HG03439 (cell line): ENCODE measurements at regions not wholly inside any gene's neighbourhood (a gene's known extent, or its start where the extent isn't known, plus 50 kb on each side); places are given as distances from the start of the nearest gene placed in this dataset.
"Not testable (repeated sequence)": the region's sequence is repeated elsewhere in the genome, so short reads cannot be mapped to it uniquely, and the experiment has no call there.

Source experiments
- ATAC-seq: cut with Tn5 transposase; IDR thresholded peaks from one replicate; pipeline ENCODE4 v1.9.1; 2021; ENCODE audit warnings: mild to moderate bottlenecking, moderate library complexity; ENCODE audit not compliant: unreplicated experiment

DNA sequence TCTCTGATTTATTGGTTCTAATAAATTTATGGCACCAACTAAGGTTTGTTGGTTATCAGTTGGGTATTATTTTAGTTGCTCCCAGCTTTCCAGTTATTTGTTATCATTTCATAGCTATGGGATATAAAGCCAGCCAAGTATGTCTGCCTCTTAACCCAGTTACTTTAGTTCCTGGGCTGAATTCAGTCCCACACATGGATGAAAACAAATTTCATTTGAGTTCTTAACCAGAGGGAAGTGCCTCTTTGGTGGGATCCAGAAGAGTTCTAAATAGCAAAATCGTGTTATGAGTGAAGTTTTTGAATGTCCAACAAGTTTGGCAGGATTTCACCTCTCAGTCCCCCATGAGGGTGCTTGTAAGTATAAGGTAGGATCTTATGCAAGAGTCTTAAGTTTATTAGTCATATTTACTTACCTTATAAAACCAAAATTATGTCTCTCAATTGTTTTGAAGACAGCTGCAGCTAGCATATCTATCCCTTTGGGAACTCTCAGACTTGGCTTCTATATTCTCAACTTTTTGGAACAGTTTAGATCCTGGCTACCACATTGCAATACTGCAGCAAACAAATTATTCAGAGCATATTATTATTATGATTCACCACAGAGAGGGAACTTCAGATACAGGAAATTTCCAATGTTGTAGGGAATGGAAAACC, 683.6 kb downstream of the BCKDHB start:
- no peak for ATAC-seq

DNA sequence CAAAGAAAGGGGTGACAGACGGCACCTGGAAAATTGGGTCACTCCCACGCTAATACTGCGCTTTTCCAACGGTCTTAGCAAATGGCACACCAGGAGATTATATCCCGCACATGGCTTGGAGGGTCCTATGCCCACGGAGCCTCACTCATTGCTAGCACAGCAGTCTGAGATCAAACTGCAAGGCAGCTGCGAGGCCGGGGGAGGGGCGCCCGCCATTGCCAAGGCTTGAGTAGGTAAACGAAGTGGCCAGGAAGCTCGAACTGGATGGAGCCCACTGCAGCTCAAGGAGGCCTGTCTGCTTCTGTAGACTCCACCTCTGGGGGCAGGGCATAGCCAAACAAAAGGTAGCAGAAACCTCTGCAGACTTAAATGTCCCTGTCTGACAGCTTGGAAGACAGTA, 676.8 kb downstream of the BCKDHB start:
- ATAC-seq: not testable (repeated sequence)

DNA sequence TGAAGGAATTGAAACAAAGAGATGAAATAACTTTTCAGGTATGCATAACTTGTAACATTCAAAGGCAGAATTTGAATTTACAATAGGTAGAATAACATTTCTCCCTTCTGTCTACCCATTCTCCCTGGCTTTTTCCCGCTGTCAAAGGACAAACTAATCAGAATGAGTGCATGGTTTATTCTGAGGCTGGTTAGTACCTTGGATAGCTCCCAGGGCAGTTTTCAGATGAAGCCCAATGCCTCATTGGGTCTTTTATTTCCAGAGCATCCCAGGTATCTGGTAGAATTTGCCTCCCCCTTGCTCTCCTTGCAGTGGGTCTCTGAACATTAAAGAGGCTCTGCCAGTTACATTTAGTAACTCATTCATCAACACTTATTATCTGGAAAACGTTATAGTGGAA, 665.5 kb downstream of the BCKDHB start:
- ATAC-seq: no peak

DNA sequence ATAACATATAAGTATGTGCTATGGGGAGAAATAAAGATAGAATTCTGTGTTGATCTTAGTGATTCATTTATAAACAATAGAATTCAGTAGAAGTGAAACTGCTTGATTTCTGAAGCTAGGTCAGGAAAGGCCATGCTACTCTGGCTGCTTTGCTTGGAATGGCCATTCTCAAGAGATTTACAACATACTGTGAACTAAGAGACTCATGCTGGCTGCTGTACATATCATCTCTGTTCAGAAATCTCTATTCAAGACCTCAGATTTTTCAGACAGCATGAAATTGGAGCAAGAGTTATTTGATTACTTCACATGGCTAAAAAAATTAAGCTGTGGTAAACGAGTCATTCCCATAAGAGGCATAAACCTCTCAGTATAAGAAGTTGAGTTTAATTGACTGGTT, 662.6 kb downstream of the BCKDHB start:
- no peak for ATAC-seq

DNA sequence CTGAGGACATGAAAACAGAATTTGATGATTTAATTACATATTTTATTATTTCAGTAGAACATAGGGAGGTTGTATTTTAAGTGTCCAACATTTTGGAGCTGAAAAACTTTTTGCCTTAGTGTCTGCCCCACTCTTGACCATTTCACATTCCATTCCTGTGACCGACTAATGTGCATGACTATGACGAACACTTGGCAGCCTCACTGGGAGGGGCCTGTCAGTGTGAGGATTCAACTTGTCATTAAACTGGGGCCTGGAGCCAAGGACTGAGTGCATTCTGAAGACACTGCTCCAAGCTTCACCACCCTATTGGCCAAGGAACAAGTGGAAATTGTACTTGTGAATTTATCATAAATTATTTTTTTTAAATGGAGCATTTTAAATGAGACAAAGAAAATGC, 661.3 kb downstream of the BCKDHB start:
- no peak for ATAC-seq

DNA sequence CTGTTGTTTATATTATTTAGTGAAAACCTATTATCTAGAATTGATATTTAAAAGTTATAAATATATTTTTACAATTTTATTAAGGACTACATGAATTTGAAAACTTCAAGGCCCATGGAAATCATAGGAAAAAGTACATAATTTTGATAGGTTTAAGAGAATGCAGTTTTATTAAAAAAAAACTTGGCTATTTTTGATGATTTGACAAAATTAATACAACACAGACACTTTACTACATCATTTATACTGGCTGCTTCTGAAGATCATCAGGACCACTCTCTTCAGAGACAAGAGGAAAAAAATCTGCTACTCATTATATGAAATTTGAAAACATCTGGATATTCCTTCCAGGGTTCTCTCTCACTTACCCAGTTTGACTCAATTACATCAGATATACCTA, 637.7 kb downstream of the BCKDHB start:
- ATAC-seq: no peak

DNA sequence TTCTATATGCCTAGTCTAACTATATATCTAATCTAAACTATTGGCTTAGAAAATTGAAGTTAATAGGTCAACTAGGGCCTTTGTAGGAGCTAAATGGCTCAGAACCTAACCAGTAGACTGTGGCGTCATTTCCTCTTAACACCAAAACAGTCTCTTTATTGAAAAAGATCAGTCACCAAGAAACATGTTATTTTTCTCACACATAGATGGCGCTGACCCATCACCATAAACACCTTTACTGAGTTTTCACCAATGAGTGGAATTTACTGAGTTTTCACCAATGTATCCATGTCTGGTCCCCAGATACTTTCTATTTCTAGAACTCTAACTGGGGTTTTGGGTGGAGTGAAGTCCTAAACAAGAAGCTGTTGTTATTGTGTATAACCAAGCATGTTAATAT, 636.0 kb downstream of the BCKDHB start:
- no peak for ATAC-seq

DNA sequence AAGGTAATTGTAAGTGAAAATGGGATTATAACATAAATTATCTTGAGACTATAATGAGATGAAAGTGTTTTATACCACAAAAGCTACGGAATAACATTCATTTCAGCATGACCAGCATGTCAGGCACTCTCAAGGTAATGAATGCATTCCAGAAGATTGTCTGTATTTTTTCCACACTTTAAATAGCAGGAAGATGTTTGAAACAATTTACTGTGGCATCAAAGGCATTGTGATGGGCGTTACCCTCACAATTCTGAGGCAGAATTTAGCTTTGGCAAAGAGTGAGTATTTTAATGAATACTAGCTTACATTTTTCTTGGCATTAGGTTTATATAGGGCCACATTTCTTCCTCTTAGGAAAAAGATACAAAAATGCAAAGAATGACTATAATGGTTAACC, 627.2 kb downstream of the BCKDHB start:
- ATAC-seq: no peak

DNA sequence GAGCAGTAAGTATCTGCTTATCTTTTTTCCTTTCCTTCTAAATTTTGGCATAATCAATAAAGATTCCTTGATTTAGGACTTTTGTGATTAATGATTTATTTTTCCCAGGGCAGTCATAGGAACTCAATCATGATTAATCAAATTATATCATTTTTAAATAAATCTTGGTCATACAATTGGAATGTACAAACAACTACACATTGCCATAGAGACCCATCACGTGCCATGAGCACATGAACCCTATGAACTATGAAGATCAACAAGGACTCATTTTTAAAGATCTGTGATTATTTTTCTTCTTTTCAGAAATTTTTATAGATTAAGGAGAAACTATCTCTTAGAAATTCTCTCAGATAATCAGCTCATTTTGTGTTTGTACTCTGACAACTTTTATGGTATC, 622.4 kb downstream of the BCKDHB start:
- no peak for ATAC-seq

DNA sequence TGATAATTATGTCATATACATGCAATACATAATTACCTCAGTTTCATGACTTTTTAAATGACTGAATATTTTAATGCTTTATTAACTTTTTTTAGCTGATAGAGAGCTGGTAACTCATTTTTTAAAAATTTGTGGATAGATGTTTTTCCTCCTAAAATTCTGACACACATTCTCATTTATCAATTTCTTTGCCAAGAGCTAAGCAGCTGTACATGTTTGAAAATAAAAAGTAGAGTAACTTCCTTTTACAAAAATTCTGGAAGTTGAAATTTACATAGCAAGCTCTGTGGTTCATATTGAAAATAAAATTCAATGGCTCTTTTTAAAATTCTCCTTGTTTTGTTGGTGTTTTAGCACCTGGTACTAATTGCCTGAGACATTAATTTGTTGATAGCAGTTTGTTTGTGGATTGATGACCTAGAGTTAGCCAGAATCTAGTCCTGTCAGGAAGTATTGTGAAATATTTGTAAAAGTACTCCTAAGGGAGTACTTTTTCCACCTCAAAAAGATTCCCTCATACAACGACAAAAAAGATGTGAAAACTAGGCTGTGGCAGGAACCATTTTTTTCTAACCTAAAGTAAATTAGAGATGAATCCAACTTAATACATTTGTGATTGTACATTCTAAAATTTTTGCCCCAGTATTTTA, 621.8 kb downstream of the BCKDHB start:
- no peak for ATAC-seq

DNA sequence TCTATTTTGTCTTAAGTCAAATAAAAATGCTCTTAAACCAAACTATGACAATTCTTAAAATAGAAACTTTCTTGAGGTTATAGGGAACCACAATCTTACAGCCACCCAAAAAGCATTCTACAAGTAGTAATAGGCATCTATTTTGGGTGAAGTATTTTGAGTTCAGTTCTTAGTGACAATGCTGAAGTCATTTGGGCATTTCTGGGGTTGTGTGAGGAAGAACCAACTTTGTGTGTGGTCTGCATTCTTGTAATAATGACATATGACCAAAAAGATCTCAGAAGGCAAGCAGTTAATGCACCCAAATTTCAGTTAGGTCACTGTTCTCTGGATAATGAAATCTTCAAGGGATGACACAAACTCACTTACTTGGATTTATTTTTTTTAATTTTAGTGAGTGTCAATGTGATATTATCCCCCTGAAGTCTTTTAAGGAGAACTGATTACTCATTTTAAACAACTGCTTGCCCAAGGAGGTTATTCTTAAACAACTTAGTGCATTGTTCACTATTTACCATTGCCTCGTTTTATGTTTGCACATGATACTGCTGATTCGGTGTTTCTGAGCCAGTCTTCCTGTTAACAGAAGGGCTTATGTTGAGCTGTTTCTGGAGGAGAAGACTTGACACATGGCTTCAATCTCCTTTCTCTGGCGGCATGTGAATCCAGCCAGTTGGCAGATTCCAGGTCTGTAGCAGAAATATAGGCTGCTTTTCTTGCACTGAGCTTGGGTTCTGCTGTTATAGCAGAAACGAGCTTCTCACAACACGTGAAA, 618.9 kb downstream of the BCKDHB start:
- ATAC-seq: no peak

DNA sequence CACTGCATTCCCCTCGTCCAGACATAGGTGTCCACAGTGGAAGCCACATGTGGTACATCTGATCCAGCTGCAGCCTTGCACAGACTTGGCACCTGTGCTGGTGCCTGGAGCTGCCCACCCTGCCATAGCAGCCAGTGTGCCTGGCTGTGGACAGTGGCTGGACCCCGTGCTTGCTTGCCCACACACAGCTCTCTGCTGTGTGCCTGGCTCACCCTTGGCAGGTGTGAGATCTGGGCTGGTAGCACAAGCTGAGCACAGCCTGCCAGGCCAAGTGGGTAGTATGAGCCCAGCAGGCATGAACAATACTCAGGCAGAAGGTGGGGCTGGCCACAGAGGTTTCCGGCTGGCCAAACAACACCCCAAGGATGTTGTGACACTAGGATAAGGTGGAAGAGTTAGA, 614.4 kb downstream of the BCKDHB start:
- ATAC-seq: no peak

DNA sequence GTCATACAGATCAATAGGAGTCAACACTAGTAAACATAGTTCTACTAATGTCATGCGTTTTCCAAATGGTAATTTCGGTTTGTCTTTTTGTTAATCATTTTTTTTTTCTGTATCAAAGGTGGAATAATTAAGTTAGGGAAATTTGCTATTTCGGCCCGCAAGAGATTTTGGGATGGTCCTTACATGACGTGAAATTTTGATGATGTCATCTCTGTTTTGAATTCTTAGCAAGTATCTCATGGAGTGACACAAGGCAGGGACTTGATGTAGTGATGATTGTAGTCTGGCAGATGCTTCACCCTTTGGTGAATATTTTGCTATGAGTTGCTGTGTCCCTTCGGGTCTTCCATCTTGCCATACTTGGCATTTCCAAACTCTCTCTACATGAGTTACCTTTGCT, 608.0 kb downstream of the BCKDHB start:
- ATAC-seq: no peak

DNA sequence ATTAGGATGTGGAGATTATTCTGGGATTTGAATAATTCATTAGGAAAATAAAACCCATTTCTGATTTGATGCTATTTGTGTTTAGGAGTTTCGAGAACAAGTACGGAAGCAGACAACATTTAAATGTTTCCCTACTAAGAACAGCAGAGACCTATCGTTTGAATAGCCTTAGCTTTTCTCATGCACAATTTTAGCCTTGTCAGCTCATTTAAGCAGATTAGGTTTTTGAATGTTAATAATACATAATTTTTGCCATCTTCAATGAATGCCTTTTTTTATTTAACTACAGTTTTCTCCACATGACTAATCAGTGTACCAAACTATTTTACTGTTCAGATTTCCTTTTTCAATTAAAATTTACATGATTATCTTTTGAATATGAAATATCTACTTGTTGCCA, 592.0 kb downstream of the BCKDHB start:
- ATAC-seq: no peak

DNA sequence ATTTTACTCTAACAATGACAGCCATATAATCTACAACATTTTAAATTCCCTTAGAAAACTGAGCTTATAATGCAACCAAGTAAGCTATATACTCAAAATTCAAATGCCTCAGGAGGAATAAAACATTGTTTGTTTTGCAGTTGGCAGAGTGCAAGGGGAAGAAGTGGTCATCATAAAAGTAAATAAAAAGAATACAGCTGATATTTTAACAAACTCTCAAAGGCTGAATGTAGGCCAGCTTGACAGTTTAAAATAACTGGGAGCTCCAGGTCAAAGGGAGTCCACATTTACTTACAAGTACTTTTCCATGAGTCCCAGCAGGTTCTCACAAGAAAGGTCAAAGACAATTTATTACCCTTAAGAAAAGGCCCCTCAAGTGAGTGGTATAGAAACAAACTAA, 589.8 kb downstream of the BCKDHB start:
- no peak for ATAC-seq

DNA sequence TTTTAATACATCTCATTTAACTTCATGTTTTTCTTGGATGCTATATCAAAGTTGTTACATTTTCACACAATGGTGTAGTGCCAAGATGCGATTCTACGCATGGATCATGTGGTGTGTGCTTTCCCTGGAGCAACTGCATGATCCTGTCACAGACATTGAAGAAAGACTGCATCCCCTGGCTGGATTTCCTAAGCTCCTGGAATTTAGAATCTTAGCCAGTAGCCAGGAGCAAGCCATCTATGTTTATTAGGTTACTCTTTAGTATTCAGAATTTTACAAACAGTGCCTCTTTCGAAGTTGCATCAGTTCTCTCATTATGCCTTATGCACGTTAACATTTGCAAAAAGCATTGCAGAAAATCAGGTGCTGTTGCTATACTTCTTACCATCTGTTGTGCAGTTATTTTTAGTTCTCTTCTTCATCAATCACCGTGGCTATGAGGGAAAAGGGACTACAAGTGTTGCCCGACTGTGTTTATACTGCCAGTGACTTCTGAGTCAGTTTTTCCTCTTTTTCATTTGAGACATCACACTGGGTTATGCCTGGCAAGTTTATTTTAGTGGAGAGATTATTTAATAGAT, 584.2 kb downstream of the BCKDHB start:
- no peak for ATAC-seq

DNA sequence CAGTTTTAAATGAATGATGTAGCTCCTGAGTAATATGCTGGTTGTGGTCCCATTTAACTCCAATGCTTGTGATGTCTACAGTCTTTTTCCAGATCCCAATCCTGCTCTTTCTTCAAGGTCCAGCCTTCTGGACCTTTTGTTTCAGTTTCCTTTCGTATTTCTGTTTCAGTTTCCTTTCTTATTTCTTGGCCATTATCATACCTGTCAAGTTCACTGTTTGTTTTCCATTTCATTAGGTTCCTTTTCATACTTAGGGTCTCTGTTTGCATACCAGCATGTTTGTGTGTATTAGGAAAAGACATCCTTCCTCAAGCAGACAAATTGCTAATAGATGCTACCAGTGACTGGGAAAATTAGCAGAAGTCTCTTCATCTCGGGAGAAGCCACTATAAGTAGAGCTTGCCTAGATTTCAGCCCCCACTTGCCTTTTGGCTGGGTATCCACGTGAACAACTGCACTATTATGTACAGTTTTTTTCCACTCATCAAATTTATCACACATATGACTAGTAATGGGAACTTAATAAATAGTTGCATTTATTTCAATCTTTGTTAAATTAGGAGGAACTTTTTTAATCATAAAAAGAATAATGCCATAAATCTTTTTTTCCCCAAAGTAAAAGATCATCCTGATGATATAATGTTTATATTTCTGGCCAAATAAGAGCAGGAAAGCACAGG, 583.4 kb downstream of the BCKDHB start:
- ATAC-seq: no peak

DNA sequence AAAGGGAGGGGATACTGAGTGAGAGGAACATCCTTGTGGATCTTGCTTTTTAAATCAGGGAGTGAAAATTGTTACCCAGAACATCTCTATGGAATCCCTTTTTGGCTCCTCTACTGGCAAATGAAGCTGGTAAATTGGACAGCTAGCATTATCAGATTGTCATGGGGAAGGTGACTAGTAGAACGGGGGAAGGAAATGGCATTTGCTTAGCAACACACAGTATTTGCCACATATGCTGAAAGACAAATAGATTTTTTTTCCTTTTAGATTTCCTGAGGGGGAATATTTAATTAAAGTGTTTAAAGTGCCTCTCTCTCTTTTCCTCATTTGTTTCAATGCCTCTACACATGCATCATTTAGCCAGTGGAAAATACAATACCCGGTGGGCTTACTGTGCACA, 573.5 kb downstream of the BCKDHB start:
- no peak for ATAC-seq

DNA sequence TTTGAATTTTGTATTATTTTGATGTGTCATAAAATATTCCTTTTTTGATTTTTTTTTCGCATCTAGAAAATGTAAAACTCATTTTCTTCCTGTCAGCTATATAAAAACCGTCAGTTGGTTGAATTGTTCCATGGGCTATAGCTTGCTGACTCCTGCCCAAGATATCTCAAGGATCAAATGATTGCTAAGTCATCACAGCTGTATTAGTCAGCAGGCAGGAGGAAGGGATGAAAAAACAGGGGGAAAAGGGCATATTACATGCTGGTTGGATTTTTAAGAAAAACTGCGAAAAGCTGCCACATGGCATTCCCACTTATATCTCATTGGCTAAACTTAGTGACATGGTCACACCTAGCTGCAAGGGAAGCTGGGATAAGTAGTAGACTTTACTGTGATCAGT, 569.9 kb downstream of the BCKDHB start:
- no peak for ATAC-seq

DNA sequence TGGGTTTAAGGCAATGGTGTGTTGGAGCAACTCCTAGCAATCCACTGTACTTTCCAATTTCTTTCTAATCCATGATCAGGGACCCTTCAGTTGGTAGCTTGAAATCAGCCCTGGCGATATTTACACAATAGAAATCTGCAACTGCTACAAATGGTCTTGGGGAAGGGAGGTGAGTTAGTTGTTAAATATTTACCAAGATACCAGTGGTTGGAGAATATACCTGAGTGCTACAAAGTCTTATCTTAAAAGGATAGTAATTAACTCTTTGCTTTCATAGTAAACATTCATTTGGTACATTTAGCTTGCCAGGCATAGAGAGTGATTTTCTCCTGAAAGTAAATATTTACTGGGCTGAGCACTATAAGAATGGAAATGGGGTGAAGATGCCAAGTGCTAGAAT, 568.2 kb downstream of the BCKDHB start:
- ATAC-seq: no peak

DNA sequence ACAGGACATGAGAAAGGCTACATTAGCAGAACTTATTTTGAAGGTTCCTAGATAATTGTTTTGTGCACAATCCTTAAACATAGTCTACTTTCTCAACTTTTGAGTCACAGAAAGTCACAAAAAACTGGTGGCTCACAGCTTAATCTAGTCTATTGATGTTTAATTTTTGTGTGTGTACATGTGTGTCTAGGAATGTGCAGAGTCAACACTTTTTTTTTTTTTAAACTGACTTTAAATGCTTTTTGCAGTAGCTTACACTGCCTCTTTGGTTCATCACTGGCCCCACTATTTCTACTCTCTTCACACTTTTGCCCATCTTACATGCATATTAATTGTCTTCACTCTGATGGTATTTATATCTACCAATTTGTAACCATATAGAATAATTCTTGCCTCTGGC, 566.9 kb downstream of the BCKDHB start:
- no peak for ATAC-seq
